Skeletal muscle tissue (tissue), 3 donors: ENCODE measurements at regions not wholly inside any gene's neighbourhood (a gene's known extent, or its start where the extent isn't known, plus 50 kb on each side); places are given as distances from the start of the nearest gene placed in this dataset.
"Not testable (repeated sequence)": the region's sequence is repeated elsewhere in the genome, so short reads cannot be mapped to it uniquely, and the experiment has no call there.

Source experiments
- H3K27ac ChIP-seq: one replicate; pipeline ENCODE4 v1.7.0; 2013; ENCODE audit warnings: mild to moderate bottlenecking, low read depth, low read length, inconsistent platforms
- H3K27me3 ChIP-seq, 3 donors: one replicate each; pipeline ENCODE4 v1.7.0; 2013; ENCODE audit warnings: low read length in 3 of 3; ENCODE audit not compliant: control insufficient read depth in 3 of 3, insufficient read depth in 3 of 3
- H3K36me3 ChIP-seq, 3 donors: one replicate each; pipeline ENCODE4 v1.7.0; 2013; ENCODE audit warnings: low read length in 3 of 3; ENCODE audit not compliant: control insufficient read depth in 3 of 3, insufficient read depth in 3 of 3
- H3K4me1 ChIP-seq, 3 donors: one replicate each; pipeline ENCODE4 v1.7.0; 2013; ENCODE audit warnings: low read length in 3 of 3, mild to moderate bottlenecking in 3 of 3; ENCODE audit not compliant: control insufficient read depth in 3 of 3, insufficient read depth in 3 of 3
- H3K4me3 ChIP-seq, 3 donors: one replicate each; pipeline ENCODE4 v1.7.0; 2013; ENCODE audit warnings: low read length in 3 of 3
- H3K9ac ChIP-seq, 3 donors: one replicate each; pipeline ENCODE4 v1.7.0; 2013; ENCODE audit warnings: low read length in 3 of 3, mild to moderate bottlenecking in 3 of 3, moderate library complexity in 2 of 3, low read depth in 1 of 3
- H3K9me3 ChIP-seq, 3 donors: one replicate each; pipeline ENCODE4 v1.7.0; 2013; ENCODE audit warnings: low read length in 3 of 3; ENCODE audit not compliant: control insufficient read depth in 3 of 3
- donor health status: Osteomylitis.

DNA sequence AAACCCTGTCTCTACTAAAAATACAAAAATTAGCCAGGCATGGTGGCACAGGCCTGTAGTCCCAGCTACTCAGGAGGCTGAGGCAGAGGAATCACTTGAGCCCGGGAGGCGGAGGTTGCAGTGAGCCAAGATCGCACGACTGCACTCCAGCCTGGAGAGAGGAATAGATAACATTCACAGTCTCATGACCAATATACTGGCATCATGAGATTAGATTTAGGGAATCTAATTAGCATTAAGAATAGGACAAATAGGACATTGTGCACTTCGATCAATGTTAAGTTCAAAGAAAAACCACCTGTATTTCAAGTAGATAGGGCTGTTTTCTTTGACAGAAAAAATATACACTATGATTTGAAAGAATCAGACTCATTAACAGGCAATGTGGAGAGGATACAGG, 118.0 kb upstream of the TBCA start:
- not testable (repeated sequence) for H3K4me1 ChIP-seq, H3K4me3 ChIP-seq, H3K27ac ChIP-seq, H3K36me3 ChIP-seq, H3K9ac ChIP-seq, H3K9me3 ChIP-seq, H3K27me3 ChIP-seq

GRCh38 chr5:77893225-77893860, 117.2 kb upstream of the TBCA start:
- Histone ChIP-seq H3K9ac (no peak overlapping the region), H3K27ac (peak overlapping the region; percentile 12)

DNA sequence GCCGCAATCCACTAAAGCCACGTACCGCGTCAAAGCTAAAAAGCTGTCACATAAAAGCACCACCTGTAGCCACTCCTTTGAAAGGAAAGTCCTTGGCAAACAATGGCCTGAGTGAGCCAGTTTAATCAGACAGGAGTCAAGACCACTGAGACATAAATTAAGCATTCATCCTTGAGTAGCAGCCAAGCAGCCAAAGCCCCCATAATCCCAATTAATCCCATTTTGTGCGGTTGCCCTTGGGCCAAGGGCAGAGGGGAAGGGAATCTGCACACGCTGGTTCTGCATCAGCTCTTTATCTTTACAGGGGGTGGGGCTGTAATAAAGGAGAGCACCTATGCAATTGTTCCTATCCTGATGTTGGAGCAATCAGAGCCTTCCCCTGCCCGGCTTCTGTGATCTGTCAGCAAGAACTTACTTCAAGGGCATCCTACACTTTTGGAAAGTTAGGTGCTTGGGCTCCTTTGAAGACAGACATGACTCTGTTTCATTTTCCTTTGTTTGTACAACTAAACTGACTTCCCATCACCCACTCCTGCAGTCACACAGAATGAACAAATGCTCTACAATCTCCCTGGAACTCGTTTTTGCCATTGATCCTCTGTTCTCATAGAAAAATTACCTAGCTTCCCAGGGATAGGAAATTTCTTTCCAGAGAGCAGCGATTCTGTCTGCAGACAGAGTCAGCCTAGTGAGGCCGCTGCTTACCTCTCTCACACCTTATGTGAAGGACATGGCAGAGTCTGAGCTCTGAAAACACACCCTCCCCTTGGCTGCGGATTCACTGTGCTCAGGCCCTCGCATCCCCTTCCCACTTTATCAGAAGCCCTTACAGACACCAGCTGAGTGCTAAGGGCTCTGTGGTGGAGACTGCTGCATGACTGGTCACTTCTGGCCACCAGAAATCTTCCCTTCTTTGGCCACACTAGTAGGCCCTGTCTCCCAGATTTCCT, 116.2 kb upstream of the TBCA start:
- Histone ChIP-seq H3K9ac (no peak overlapping the region), H3K4me3 (no peak overlapping the region), H3K9me3 (no peaks in the 10 kb centered on the region), H3K36me3 (no peaks in the 10 kb centered on the region), H3K27ac (no peak overlapping the region), H3K4me1 (no peaks in the 10 kb centered on the region), H3K27me3 (peaks cover 0 to 4% (median 2%) of the 10 kb centered on the region in 3 donors)

More at GRCh38 chr5:77893225-77893860, 117.2 kb upstream of the TBCA start:
- no peak overlapping the region for H3K4me3 ChIP-seq
- H3K4me1 ChIP-seq = no peaks in the 10 kb centered on the region
- no peaks in the 10 kb centered on the region for H3K36me3 ChIP-seq
- H3K27me3 ChIP-seq = no peaks in the 10 kb centered on the region
- H3K9me3 ChIP-seq = no peaks in the 10 kb centered on the region

DNA sequence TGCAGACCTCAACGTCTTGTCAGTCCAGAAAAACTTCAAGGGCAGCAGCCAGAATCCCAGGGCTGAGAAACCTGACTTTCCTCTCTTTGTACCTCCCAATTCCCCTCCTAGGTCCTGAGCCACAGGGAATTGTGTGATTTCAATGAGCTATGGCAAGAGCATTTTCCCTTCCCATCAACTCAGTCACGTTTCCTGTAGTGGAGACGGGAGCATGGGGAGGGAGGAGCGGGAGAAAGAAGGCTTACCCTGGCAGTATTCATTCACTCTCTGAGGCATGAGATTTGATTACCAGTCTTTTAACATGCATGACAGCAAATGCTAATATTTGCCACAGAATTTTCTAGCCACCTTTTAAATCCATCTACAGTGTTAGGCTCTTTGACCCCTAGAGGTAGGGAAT, 109.4 kb upstream of the TBCA start:
- Histone ChIP-seq H3K27me3 (peaks cover 9 to 21% (median 11%) of the 10 kb centered on the region in 3 donors), H3K9me3 (no peaks in the 10 kb centered on the region), H3K9ac (no peak overlapping the region), H3K27ac (no peak overlapping the region), H3K4me3 (no peak overlapping the region), H3K4me1 (no peaks in the 10 kb centered on the region), H3K36me3 (no peaks in the 10 kb centered on the region)

DNA sequence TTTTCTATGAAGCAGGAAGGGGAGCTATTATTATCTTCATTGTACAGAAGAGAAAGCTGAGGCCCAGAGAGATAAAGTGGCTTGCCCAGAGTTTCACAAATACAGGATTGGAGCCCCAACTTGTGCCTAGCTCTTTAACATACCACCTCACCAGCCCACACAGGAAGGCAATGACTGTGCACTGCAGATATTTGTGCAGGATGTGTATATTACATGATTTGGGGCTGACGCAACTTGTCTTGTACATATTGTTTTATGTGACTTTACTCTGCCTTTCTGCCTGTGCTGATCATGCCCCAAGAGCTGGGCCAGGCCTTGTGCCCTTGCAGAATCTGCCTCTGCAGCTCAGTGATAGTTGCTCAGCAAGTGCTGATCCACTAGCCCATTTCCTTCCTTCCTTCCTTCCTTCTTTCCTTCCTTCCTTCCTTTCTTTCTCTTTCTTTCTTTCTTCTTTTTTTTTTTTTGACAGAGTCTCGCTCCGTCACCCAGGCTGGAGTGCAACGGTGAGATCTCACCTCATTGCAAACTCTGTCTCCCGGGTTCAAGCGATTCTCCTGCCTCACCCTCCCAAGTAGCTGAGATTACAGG, 106.6 kb upstream of the TBCA start:
- Histone ChIP-seq H3K27ac (no peak overlapping the region), H3K9me3 (no peaks in the 10 kb centered on the region), H3K4me1 (no peaks in the 10 kb centered on the region), H3K9ac (no peak overlapping the region), H3K36me3 (no peaks in the 10 kb centered on the region), H3K27me3 (peaks cover 8 to 21% (median 11%) of the 10 kb centered on the region in 3 donors), H3K4me3 (no peak overlapping the region)

GRCh38 chr5:77881528-77881927, 105.4 kb upstream of the TBCA start:
- H3K4me1 ChIP-seq = peaks cover 0 to 3% (median 0%) of the 10 kb centered on the region in 3 donors
- H3K4me3 ChIP-seq = no peak overlapping the region
- H3K9me3 ChIP-seq = no peaks in the 10 kb centered on the region
- H3K27ac ChIP-seq = no peak overlapping the region
- peaks cover 5 to 21% (median 9%) of the 10 kb centered on the region in 3 donors for H3K27me3 ChIP-seq
- no peak overlapping the region for H3K9ac ChIP-seq
- no peaks in the 10 kb centered on the region for H3K36me3 ChIP-seq

DNA sequence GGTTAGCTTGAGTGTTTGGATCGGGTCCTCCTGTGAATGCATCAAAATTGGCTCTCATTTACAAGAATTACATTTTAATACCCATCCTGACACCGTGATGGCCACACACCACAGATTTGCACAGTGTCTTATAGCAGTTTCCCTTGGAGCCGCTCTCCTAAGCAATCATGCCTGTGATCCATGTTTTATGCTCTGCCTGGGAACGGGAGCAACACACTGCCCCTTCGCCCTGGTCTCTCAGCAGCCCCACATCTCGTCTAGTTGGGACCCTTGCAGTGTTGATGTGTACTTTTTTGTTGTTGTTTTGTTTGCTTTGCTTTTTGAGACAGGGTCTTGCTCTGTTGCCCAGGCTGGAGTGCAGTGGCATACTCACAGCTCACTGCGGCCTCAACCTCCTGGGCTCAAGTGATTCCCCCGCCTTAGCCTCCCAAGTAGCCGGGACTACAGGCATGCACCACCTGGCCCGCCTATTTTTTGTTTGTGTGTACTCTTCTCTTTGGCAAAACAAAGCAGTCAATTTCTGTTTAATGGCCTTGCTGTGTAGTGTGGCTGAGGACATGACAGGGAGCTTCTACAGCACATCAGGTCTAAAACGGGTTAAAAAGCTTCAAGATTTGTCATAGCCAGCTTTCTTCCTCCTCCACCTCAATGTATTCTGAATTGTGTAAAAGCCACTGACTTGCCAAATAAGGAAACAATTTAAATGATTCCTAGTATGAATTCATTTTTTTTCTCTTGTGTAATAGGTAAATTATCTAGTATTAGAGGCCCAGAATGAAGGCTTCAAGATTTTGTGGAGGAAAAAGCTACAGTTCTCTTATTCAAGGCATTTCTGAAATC, 101.6 kb upstream of the TBCA start:
- peak overlapping the region in 1 of 3 donors; percentile 38 for H3K4me3 ChIP-seq
- no peaks in the 10 kb centered on the region for H3K36me3 ChIP-seq
- peaks cover 0 to 3% (median 0%) of the 10 kb centered on the region in 3 donors for H3K27me3 ChIP-seq
- H3K27ac ChIP-seq = no peak overlapping the region
- no peaks in the 10 kb centered on the region for H3K9me3 ChIP-seq
- H3K4me1 ChIP-seq = peaks cover 0 to 3% (median 0%) of the 10 kb centered on the region in 3 donors
- H3K9ac ChIP-seq = no peak overlapping the region

GRCh38 chr5:77876862-77877502, 100.8 kb upstream of the TBCA start:
- H3K9me3 ChIP-seq = no peaks in the 10 kb centered on the region
- H3K27ac ChIP-seq = no peak overlapping the region
- no peak overlapping the region for H3K9ac ChIP-seq
- H3K4me3 ChIP-seq = peak overlapping the region in 2 of 3 donors; percentile 27 to 38
- H3K36me3 ChIP-seq = no peaks in the 10 kb centered on the region
- H3K4me1 ChIP-seq = peaks cover 0 to 3% (median 0%) of the 10 kb centered on the region in 3 donors
- peaks cover 0 to 3% (median 0%) of the 10 kb centered on the region in 3 donors for H3K27me3 ChIP-seq

DNA sequence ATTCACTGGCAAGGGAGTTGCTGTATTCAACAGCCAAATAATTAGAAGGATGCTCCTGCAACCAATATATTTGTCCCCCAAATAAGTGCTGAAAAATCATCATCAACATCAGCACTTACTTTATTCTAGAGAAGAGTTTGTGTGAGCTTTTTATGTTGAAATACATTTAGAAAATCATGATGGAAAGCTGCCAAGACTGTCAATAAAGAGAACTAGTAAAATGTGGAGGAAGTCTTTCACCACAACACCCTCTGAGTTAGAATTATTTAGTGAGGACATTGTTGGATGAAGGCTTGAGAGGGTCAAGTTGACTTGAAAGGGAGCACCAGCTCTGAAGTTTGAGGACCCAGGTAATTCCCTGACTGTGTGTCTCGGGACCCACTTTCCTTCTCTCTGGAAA, 100.2 kb upstream of the TBCA start:
- H3K9me3 ChIP-seq = no peaks in the 10 kb centered on the region

More for the DNA sequence above, 100.2 kb upstream of the TBCA start:
- Histone ChIP-seq H3K9ac (no peak overlapping the region), H3K27ac (no peak overlapping the region), H3K4me1 (peaks cover 0 to 3% (median 0%) of the 10 kb centered on the region in 3 donors), H3K4me3 (no peak overlapping the region), H3K27me3 (peaks cover 0 to under 1% (median 0%) of the 10 kb centered on the region in 3 donors), H3K36me3 (no peaks in the 10 kb centered on the region)
